ENCODE measurements at regions not wholly inside any gene's neighbourhood (a gene's known extent, or its start where the extent isn't known, plus 50 kb on each side); places are given as distances from the start of the nearest gene placed in this dataset.

DNA sequence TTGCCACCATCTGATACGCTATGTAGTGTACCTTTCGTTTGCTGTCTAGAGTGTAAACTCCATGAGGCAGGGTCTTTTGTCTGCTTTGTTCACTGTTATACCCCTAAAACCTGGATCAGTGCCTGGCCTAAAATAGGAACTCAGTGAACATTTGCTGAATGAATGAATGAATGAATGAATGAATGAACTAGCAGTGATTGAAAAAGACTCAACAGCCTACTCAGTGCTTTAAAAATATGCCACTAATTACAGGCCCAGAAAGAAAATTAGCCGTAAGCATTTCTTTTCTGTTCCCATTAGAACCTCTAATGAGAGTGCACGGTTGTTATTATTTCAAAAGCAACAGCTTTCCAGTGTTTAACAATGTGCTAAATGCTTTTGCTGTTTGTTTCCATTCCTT is 69.3 kb upstream of the SYT6 start:
- peaks cover 0 to 11% (median 0%) of the 10 kb centered on the region in 3 donors for H3K4me1 ChIP-seq
- no peak overlapping the region for H3K27ac ChIP-seq
- 80 to 84% methylated on average over 4 of the region's 4 CpGs for WGBS, 2 donors
- intact Hi-C loops (cut with DNase I), result no loop called here
- no peak for TF ChIP-seq CTCF (IDR thresholded peaks at IDR 0.05)
- no peak for TF ChIP-seq POLR2A (IDR thresholded peaks at IDR 0.05)
- no peaks in the 10 kb centered on the region for H3K27me3 ChIP-seq
- no peaks in the 10 kb centered on the region for H3K36me3 ChIP-seq
- no peaks in the 10 kb centered on the region for H3K9me3 ChIP-seq
- H3K4me3 ChIP-seq, result no peak overlapping the region
- DNase-seq, result no peak

GRCh38 chr1:114219172-114219868 is 65.7 kb upstream of the SYT6 start:
- DNase-seq, result no peak
- no peaks in the 10 kb centered on the region for H3K9me3 ChIP-seq
- H3K27ac ChIP-seq, result peak overlapping the region in 2 of 4 donors; percentile 5 to 42
- H3K4me3 ChIP-seq, result peak overlapping the region in 2 of 4 donors; percentile 6 to 19
- H3K36me3 ChIP-seq, result no peaks in the 10 kb centered on the region
- H3K27me3 ChIP-seq, result peaks cover 0 to 7% (median 0%) of the 10 kb centered on the region in 4 donors
- intact Hi-C loops (cut with DNase I), result no loop called here
- TF ChIP-seq POLR2A (IDR thresholded peaks at IDR 0.05) (no peak), CTCF (IDR thresholded peaks at IDR 0.05) (no peak)
- 27 to 28% methylated on average over 6 to 7 of the region's 7 CpGs for WGBS, 2 donors
- H3K4me1 ChIP-seq, result peaks cover 0 to 9% (median 0%) of the 10 kb centered on the region in 3 donors

GRCh38 chr1:114218361-114219171 is 64.9 kb upstream of the SYT6 start:
- 63 to 74% methylated on average over 9 of the region's 10 CpGs for WGBS, 2 donors
- H3K9me3 ChIP-seq, result no peaks in the 10 kb centered on the region
- DNase-seq, result no peak
- H3K4me1 ChIP-seq, result peaks cover 0 to 7% (median 0%) of the 10 kb centered on the region in 3 donors
- H3K27me3 ChIP-seq, result peaks cover 0 to 7% (median 0%) of the 10 kb centered on the region in 4 donors
- H3K36me3 ChIP-seq, result no peaks in the 10 kb centered on the region
- H3K27ac ChIP-seq, result no peak overlapping the region
- peak overlapping the region in 2 of 4 donors; percentile 6 to 19 for H3K4me3 ChIP-seq
- TF ChIP-seq CTCF (IDR thresholded peaks at IDR 0.05) (no peak), POLR2A (IDR thresholded peaks at IDR 0.05) (no peak)
- intact Hi-C loops (cut with DNase I), result no loop called here

DNA sequence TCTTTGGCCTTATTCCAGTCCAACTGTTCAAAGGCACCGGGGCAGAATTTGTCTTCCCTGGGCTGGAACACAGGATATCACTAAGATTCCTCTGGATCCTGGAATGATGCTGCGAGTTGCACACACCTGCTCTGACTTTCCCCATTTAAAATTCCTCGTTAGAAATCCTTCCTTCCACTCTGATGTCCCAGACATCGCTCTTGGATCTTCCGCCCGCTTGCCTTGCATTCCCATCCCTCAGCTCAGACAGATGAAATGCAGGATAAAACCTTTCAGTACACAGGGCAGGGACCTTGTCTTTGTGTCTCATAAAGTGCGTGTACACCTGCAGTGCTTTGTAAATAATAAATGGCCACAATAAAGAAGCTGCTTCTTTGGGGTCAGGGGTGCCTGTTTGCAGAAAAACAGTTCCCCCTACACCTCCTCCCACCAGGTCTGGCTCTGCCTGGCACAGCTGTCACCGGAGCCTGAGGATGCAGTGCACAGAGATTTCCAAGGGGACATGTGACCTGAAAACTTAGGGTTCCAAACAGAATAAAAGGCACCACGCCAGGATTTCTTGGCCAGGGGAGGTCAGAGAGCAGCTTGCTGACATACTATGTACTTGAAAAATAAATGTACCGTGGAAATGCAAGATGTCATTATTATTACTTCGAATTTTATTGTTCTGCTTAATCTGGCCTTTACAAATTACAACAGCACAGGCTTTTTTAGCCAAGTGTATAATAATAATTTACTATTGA is 62.9 kb upstream of the SYT6 start:
- Histone ChIP-seq H3K4me3 (no peak overlapping the region), H3K9me3 (no peaks in the 10 kb centered on the region), H3K27ac (no peak overlapping the region), H3K27me3 (peaks cover 0 to 7% (median 0%) of the 10 kb centered on the region in 4 donors), H3K4me1 (peaks cover 0 to 7% (median 0%) of the 10 kb centered on the region in 3 donors), H3K36me3 (no peaks in the 10 kb centered on the region)
- intact Hi-C loops (cut with DNase I), result no loop called here
- no peak for DNase-seq
- TF ChIP-seq CTCF (IDR thresholded peaks at IDR 0.05) (no peak), POLR2A (IDR thresholded peaks at IDR 0.05) (no peak)
- WGBS, 2 donors, result 61 to 74% methylated on average over 10 to 11 of the region's 11 CpGs

All from esophagus squamous epithelium (tissue), 5 donors.